IMR-90 (cell line): ENCODE measurements at regions not wholly inside any gene's neighbourhood (a gene's known extent, or its start where the extent isn't known, plus 50 kb on each side); places are given as distances from the start of the nearest gene placed in this dataset.

Experiments used
- ATAC-seq: fragments of 200-7000 bp; cut with Tn5 transposase; 2 replicates; pipeline ENCODE4 v1.9.1; 2020; ENCODE audit warnings: low read depth, mild to moderate bottlenecking, moderate library complexity
- BruUV-seq: library from RNA; stranded (reverse); fragments of 400-500 nt; replicated peaks from 2 replicates; lab custom pipeline; 2021; lab: Mats Ljungman, UMichigan
- CTCF ChIA-PET: fragments of 300-600 bp; formaldehyde crosslinking; extraction: SDS; loops from one replicate; lab custom pipeline; 2021; ENCODE audit warnings: antibody characterized with exemption; lab: Yijun Ruan, JAX
- POLR2A ChIA-PET: fragments of 300-600 bp; sonication (Branson Sonifier 250); formaldehyde crosslinking; loops from one replicate; lab custom pipeline; 2022; ENCODE audit warnings: antibody characterized with exemption; ENCODE audit not compliant: unreplicated experiment; lab: Charles Lee
- DNase-seq: peaks from one replicate; pipeline ENCODE4 v3.0.0; 2013
- H2AFZ ChIP-seq: replicated peaks from 2 replicates; pipeline ENCODE3; 2013; ENCODE audit warnings: low read length, mild to moderate bottlenecking; ENCODE audit not compliant: poor library complexity
- H2AK5ac ChIP-seq: 2 replicates; pipeline ENCODE4 v1.6.1; 2013; ENCODE audit warnings: low read depth, low read length, inconsistent platforms
- H2AK9ac ChIP-seq: replicated peaks from 2 replicates; pipeline ENCODE3; 2013; ENCODE audit warnings: mild to moderate bottlenecking, low read depth, low read length, moderate library complexity; ENCODE audit not compliant: poor library complexity
- H2BK120ac ChIP-seq: 2 replicates; pipeline ENCODE4 v1.6.1; 2013; ENCODE audit warnings: low read depth, low read length, inconsistent platforms
- H2BK15ac ChIP-seq: 3 replicates; pipeline ENCODE4 v1.6.1; 2013; ENCODE audit warnings: low read depth, low read length, inconsistent platforms
- H2BK20ac ChIP-seq: 2 replicates; pipeline ENCODE4 v1.6.1; 2013; ENCODE audit warnings: low read depth, mild to moderate bottlenecking, inconsistent platforms, low read length, moderate library complexity
- H2BK5ac ChIP-seq: 2 replicates; pipeline ENCODE4 v1.6.1; 2013; ENCODE audit warnings: mild to moderate bottlenecking, low read depth, low read length, inconsistent platforms; ENCODE audit not compliant: poor library complexity, severe bottlenecking
- H3K14ac ChIP-seq: replicated peaks from 2 replicates; pipeline ENCODE4 v1.6.1; 2013; ENCODE audit warnings: low read depth, low read length, inconsistent platforms
- H3K18ac ChIP-seq: 2 replicates; pipeline ENCODE4 v1.6.1; 2013; ENCODE audit warnings: low read depth, low read length, control low read depth
- H3K23ac ChIP-seq: 2 replicates; pipeline ENCODE4 v1.6.1; 2013; ENCODE audit warnings: low read depth, low read length, inconsistent platforms
- H3K27ac ChIP-seq: 2 replicates; pipeline ENCODE4 v1.5.1; 2013; ENCODE audit warnings: mild to moderate bottlenecking, control low read depth, low read length; ENCODE audit not compliant: insufficient read depth
- H3K27me3 ChIP-seq: 2 replicates; pipeline ENCODE4 v1.6.1; 2013; ENCODE audit warnings: low read length; ENCODE audit not compliant: control insufficient read depth, insufficient read depth
- H3K36me3 ChIP-seq: 2 replicates; pipeline ENCODE4 v1.6.1; 2013; ENCODE audit warnings: low read length, mixed read lengths; ENCODE audit not compliant: control insufficient read depth, insufficient read depth
- H3K4ac ChIP-seq: 2 replicates; pipeline ENCODE4 v1.6.1; 2013; ENCODE audit warnings: low read depth, low read length, inconsistent platforms
- H3K4me1 ChIP-seq: 2 replicates; pipeline ENCODE4 v1.6.1; 2013; ENCODE audit warnings: low read length, mixed read lengths; ENCODE audit not compliant: control insufficient read depth, insufficient read depth
- H3K4me2 ChIP-seq: 2 replicates; pipeline ENCODE4 v1.6.1; 2013; ENCODE audit warnings: low read depth, mild to moderate bottlenecking, control low read depth, low read length, moderate library complexity
- H3K4me3 ChIP-seq: 2 replicates; pipeline ENCODE4 v1.5.1; 2013; ENCODE audit warnings: low read depth, mild to moderate bottlenecking, control low read depth, low read length, moderate library complexity; ENCODE audit not compliant: insufficient read depth
- H3K56ac ChIP-seq: 2 replicates; pipeline ENCODE4 v1.6.1; 2013; ENCODE audit warnings: low read length, inconsistent platforms; ENCODE audit not compliant: insufficient read depth; ENCODE audit errors: extremely low read depth
- H3K79me1 ChIP-seq, 2 experiments: 2 replicates each; pipeline ENCODE4 v1.6.1; 2013; ENCODE audit warnings: low read length in 2 of 2, inconsistent platforms in 1 of 2, low read depth in 1 of 2
- H3K9ac ChIP-seq: 2 replicates; pipeline ENCODE4 v1.6.1; 2013; ENCODE audit warnings: low read depth, low read length, control low read depth
- H3K9me1 ChIP-seq: 2 replicates; pipeline ENCODE4 v1.6.1; 2013; ENCODE audit warnings: low read length, inconsistent platforms; ENCODE audit not compliant: insufficient read depth
- H3K9me3 ChIP-seq: 2 replicates; pipeline ENCODE4 v1.6.1; 2013; ENCODE audit warnings: low read length; ENCODE audit not compliant: control insufficient read depth, insufficient read depth
- H4K20me1 ChIP-seq: 2 replicates; pipeline ENCODE4 v1.6.1; 2013; ENCODE audit warnings: low read length, inconsistent platforms; ENCODE audit not compliant: insufficient read depth
- H4K5ac ChIP-seq: 2 replicates; pipeline ENCODE4 v1.6.1; 2013; ENCODE audit warnings: mild to moderate bottlenecking, low read depth, low read length, control low read depth
- H4K8ac ChIP-seq, 2 experiments: 2 replicates each; pipeline ENCODE4 v1.6.1; 2013; ENCODE audit warnings: low read depth in 2 of 2, low read length in 2 of 2, control low read depth in 1 of 2, inconsistent platforms in 1 of 2
- H4K91ac ChIP-seq: 2 replicates; pipeline ENCODE4 v1.6.1; 2013; ENCODE audit warnings: low read depth, low read length, inconsistent platforms; ENCODE audit not compliant: insufficient read depth
- CEBPB ChIP-seq: IDR thresholded peaks from 2 replicates; pipeline ENCODE4 v1.6.1; 2012; ENCODE audit warnings: low read depth, low read length, improper control_type of control experiment
- CHD1 ChIP-seq: IDR thresholded peaks from 2 replicates; pipeline ENCODE4 v1.6.1; 2012; ENCODE audit warnings: low read depth, low read length, improper control_type of control experiment
- FOS ChIP-seq: fragments of 150-350 bp; IDR thresholded peaks from 2 replicates; pipeline ENCODE4 v1.6.1; 2016; ENCODE audit warnings: low read depth, low read length
- MAFK ChIP-seq: IDR thresholded peaks from 2 replicates; pipeline ENCODE4 v1.6.1; 2012; ENCODE audit warnings: low read depth, low read length, improper control_type of control experiment
- POLR2A ChIP-seq: IDR thresholded peaks from 2 replicates; pipeline ENCODE4 v1.6.1; 2012; ENCODE audit warnings: mild to moderate bottlenecking, low read depth, low read length
- RAD21 ChIP-seq: IDR thresholded peaks from 2 replicates; pipeline ENCODE4 v1.6.1; 2012; ENCODE audit warnings: low read length, improper control_type of control experiment
- RCOR1 ChIP-seq: IDR thresholded peaks from 2 replicates; pipeline ENCODE4 v1.6.1; 2012; ENCODE audit warnings: mild to moderate bottlenecking, low read length, improper control_type of control experiment; ENCODE audit not compliant: insufficient replicate concordance
- WGBS, 2 experiments: methylation state at CpG; one replicate each; pipeline versions ENCODE4 v1.1.5 to v1.1.7; 2013; ENCODE audit warnings: missing lambda C conversion rate in 2 of 2; ENCODE audit not compliant: insufficient read length in 1 of 2; ENCODE audit errors: extremely low coverage in 2 of 2; 5-methylcytosine and 5-hydroxymethylcytosine counted together
- dilution Hi-C: fragments of 300-500 bp; cut with HindIII; formaldehyde crosslinking; loops from one replicate; pipeline ENCODE4 v1.14.3; 2018; ENCODE audit warnings: low sequenced_read_pairs; ENCODE audit not compliant: unreplicated experiment
- in situ Hi-C: fragments of 300-500 bp; cut with MboI; formaldehyde crosslinking; loops from 3 replicates; pipeline ENCODE4 v1.14.3; 2019; ENCODE audit warnings: low sequenced_read_pairs, inconsistent platforms, mixed read lengths
- intact Hi-C: fragments of 100-400 bp; cut with micrococcal nuclease; formaldehyde crosslinking; loops from 2 replicates; pipeline ENCODE4 v1.10.0; 2022
- TF ChIP-seq, protein P1 (sequence below): fragments of 150-350 bp; IDR thresholded peaks from 2 replicates; pipeline ENCODE4 v1.6.1; 2016; ENCODE audit warnings: low read depth, mild to moderate bottlenecking, low read length, moderate library complexity, borderline replicate concordance

DNA sequence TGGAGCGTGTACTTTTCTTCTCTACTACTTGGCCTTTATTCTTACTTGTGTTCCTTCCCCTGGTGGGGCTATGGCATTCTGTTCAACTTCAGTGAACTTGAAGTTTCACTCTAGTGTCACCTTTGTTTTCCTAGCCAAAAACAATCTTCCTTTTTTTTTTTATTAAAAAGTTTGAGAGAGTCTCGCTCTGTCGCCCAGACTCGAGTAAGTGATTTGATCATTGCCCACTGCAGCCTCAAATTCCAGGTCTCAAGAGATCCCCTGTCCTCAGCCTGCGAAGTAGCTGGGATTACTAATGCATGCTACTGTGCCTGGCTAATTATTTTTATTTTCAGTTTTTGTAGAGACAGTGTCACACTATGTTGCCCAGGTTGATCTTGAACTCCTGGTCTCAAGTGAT is 124.8 kb downstream of the SST start:
- Histone ChIP-seq H3K4me3 (no peak overlapping the region), H3K36me3 (no peaks in the 10 kb centered on the region), H3K27ac (no peak overlapping the region), H3K23ac (no peak overlapping the region), H3K4ac (no peak overlapping the region), H4K8ac (no peak overlapping the region), H2AK9ac (no peak overlapping the region), H2BK20ac (no peak overlapping the region), H2BK120ac (no peak overlapping the region), H3K18ac (no peak overlapping the region), H2AK5ac (no peak overlapping the region), H3K9ac (no peak overlapping the region), H4K91ac (no peak overlapping the region), H2BK15ac (no peak overlapping the region), H3K4me2 (no peak overlapping the region), H3K56ac (no peak overlapping the region), H3K79me1 (no peaks in the 10 kb centered on the region), H3K9me3 (no peaks in the 10 kb centered on the region), H3K27me3 (peaks cover 2% of the 10 kb centered on the region), H2AFZ (no peak overlapping the region), H2BK5ac (no peak overlapping the region), H3K9me1 (no peaks in the 10 kb centered on the region), H3K4me1 (no peaks in the 10 kb centered on the region), H3K14ac (no peak overlapping the region), H4K20me1 (no peaks in the 10 kb centered on the region), H4K5ac (no peak overlapping the region)
- DNase-seq (no peak), ATAC-seq (no peak)
- in situ Hi-C loops = no loop called here
- POLR2A ChIA-PET = no interaction called here
- intact Hi-C loops = no loop called here
- TF ChIP-seq CEBPB (no peak), CHD1 (no peak), POLR2A (no peak), FOS (no peak), RAD21 (no peak), RCOR1 (no peak), MAFK (no peak)
- TF ChIP-seq, protein P1, sequence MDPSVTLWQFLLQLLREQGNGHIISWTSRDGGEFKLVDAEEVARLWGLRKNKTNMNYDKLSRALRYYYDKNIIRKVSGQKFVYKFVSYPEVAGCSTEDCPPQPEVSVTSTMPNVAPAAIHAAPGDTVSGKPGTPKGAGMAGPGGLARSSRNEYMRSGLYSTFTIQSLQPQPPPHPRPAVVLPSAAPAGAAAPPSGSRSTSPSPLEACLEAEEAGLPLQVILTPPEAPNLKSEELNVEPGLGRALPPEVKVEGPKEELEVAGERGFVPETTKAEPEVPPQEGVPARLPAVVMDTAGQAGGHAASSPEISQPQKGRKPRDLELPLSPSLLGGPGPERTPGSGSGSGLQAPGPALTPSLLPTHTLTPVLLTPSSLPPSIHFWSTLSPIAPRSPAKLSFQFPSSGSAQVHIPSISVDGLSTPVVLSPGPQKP = no peak
- WGBS, 2 experiments = no CpG with 5 or more reads among the region's 5 CpGs
- dilution Hi-C loops = no loop called here
- no TSS peak for BruUV-seq
- CTCF ChIA-PET = no interaction called here
